HG03354 (cell line): ENCODE measurements at regions not wholly inside any gene's neighbourhood (a gene's known extent, or its start where the extent isn't known, plus 50 kb on each side); places are given as distances from the start of the nearest gene placed in this dataset.
A peak's percentile ranks its signal among the peaks of the same experiment; 100 is the strongest.

Experiments used
- ATAC-seq: cut with Tn5 transposase; IDR thresholded peaks from one replicate; pipeline ENCODE4 v1.9.1; 2021; ENCODE audit warnings: mild to moderate bottlenecking; ENCODE audit not compliant: unreplicated experiment, poor library complexity, severe bottlenecking

GRCh38 chr1:88060750-88061491, 623.2 kb upstream of the PKN2 start:
- no peak for ATAC-seq

DNA sequence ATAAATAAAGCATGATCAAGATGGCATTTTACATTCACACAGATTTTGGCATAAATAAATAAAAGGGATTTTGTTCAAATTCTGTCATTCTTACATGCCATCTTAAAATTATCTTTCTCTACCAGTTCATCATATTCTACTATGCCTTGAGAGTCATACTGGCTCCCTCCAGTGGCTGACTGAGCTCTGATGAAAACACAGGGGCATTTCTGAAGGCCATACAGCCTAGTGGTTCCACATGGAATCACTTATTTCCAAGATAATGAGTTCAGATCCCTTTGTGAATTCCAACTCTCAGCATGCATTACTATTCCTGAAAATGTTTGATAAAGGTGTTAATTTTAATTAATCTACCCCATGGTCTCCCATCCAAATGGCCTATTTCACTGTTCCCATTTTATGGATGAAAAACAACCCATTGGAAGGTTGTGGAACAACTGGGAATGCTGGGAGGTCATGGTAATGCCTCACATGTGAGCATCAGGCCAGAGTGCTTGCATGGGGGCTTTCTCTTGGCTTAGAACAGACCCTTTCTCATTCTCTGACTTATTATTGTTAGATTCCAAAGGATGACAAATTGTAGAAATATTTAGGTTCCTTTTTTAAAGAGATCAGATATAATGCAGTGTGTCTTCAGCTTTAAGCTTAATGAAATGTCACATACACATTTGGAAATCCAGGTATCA, 622.4 kb upstream of the PKN2 start:
- peak; percentile 93 for ATAC-seq

DNA sequence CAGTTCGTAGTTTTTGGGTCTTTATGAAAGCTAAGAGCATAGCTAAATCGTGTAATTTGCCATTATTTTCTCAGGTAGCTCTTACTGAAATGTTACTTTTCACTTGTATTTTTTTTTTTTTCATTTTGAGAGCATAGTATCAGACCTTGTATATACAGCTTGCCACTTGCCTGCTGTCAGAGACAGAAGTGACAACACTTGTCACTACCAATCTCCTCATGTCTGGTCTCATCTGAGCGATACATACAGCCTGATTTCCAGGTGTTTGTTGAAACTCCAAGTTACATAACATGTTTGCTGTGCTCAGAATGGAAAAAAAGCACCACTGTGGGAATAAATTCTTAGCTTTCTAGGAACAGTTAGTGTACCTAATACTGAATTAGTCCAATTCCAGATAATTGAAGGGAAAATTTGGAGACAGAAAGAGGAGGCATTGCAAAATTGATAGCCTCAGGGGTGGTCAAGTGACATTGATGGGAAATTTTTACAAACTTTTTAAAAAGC, 621.4 kb upstream of the PKN2 start:
- no peak for ATAC-seq

DNA sequence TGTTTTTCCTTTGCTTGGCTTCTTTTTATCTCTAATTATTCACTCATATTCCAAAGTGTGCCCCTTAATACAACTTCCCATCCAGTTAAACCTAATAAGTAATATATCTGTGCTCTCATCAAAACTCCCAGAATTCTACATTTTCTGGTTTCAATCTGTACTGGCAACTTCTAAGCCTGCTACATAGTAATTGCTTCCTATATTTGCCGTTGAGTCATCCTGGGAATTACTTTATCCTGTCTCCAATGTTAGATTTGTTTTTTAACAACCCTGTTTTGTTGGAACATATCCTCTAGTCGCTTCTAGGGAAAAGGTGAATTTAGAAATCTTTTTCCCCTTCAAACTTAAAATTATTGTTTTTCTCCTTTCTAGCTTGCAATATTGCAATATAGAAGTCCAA, 620.5 kb upstream of the PKN2 start:
- no peak for ATAC-seq

DNA sequence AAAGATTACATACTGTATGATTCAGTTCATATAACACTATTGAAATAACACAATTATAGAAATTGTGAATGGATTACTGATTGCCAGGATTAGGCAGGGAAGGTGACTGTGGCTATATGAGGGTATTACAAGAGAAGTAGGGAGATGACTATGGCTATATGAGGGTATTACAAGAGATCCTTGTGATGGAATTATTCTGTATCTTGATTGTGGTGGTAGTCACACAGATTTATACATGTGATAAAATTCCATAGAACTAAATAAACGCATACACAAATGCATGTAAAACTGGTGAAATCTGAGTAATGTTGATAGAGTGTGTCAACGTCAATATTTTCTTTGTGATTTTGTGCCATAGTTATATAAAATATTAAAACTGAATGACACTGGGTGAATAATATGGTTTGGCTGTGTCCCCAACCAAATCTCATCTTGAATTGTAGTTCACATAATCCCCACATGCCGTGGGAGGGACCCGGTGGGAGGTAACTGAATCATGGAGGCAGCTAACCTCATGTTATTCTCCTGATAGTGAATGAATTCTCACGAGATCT, 615.6 kb upstream of the PKN2 start:
- no peak for ATAC-seq

- ATAC-seq, result no peak
Measured at GRCh38 chr1:88070956-88071355, 613.1 kb upstream of the PKN2 start.

GRCh38 chr1:88074661-88075060, 609.4 kb upstream of the PKN2 start:
- no peak for ATAC-seq

DNA sequence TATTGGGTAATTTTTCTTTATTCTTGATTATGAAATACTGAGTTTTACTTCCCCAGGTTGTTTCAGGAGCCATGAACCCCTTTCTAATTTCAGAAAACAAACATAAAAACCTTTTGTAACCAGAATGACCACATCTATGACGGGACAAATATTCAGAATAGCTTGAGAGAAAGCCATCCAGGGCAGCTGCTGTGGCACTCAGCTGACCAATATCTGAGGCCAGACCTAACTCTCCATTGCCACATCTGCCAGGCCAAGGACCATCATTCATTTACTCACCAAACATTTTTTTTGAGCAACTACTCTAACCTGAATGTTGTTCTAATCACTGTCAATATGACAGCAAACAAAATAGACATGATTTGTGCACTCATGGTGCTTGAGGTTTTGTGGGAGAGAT, 608.3 kb upstream of the PKN2 start:
- ATAC-seq, result no peak

DNA sequence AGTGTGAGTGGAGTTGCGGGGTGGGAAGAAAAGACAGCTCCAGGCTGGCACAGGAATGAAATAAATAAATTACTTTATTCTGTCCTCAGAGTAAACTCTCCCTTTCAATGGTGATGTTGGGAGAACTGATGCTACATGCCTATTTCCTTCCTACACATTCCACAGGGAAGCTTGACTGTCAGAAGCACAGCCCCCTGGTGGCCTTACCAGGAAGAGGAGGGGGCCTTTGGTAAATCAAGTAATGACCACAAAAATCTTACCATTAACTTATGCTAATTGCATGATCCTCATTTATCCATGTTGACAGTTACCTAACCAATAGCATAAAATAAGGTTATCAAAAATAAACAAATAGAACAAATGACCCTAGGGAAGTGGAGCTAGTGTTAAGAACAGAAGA, 605.0 kb upstream of the PKN2 start:
- ATAC-seq, result no peak

- no peak for ATAC-seq
Measured at GRCh38 chr1:88080875-88081274, 603.2 kb upstream of the PKN2 start.

- no peak for ATAC-seq
Measured at GRCh38 chr1:88088481-88088880, 595.6 kb upstream of the PKN2 start.

DNA sequence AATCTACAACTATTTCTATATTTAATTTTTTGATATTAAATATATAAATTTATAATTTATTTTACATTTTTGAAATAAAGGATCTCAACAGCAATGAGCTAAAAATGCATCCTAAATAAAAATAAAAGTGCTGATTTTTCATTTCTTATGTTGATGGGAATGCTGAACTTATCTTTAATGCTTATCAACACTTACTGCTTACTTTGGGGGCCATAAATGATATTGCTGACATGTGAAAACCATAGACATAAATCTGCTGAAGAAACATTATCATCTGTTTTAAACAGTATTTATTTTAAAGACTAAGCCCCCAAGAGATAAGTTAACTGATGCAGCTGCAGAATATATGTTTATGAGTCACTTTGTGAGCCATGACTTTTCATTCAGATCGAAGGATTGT, 594.1 kb upstream of the PKN2 start:
- no peak for ATAC-seq

GRCh38 chr1:88098881-88099280, 585.2 kb upstream of the PKN2 start:
- no peak for ATAC-seq

GRCh38 chr1:88101041-88101440, 583.0 kb upstream of the PKN2 start:
- no peak for ATAC-seq

DNA sequence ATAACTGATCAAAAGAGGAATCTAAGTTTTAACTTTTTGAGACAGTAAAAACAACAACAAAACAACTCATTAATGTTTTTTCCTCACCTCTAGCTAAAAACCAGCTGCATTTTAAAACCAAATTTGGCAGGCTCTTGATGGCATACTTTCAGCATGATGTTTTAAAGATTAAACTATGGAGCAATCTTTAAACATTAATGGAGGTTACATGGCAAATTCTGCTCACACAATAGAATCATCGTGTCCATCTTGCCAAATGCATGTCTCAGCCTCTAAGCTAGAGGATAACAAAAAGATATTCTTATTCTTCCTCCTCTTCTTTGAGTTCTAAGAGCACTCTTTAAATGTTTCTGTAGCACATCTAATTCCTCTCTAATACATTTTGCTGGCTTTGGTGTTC, 579.8 kb upstream of the PKN2 start:
- ATAC-seq, result no peak

GRCh38 chr1:88104886-88105285, 579.2 kb upstream of the PKN2 start:
- no peak for ATAC-seq

DNA sequence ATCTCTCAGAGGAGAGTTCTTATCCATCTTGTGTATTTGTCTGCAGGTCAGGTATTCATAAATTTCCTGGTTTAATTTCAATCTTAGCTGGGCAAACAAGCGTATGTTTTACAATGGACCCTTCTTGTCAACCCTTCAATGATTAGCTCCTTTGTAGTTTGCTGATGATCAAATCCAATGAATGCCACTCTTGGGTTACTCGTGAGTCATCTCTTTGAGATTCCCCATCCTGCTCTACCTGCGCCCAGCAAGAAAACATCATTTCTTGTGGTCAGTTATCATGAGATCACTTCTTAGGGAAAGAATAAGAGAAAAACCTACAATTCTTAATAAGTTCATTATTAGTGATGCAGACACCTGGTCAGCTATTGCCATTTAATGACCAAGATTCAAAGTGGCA, 572.3 kb upstream of the PKN2 start:
- no peak for ATAC-seq

GRCh38 chr1:88117597-88117996, 566.5 kb upstream of the PKN2 start:
- ATAC-seq, result no peak

DNA sequence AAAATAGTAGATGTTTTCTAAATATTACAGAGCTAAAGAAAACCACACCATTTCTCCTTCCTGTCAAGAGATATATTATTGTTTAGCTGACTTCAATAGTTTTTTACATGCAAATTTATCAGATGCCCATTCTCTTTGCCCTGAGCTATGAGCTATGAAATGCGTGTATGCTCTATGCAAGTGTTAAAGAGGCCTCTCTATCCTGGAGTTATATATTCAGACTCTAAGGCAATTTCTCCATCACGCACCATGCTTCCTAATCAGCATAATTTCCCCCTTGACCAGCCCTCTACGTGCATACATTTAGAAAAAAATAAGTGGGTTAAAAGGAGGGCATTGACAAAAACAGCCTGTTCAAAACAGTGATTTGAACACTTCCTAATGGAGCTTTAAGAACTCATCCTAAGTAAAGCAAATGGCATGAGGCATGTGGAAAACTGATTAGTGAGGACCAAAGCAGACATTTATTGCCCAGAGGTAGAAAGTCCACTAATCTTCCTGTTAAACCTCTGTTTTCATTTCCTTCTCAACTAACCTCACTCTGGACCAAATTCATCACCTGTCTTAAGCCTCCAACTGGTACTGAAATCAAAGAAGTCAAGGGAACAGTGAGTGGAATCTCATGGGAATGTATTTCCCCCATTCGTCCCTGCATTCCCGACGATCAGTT, 565.8 kb upstream of the PKN2 start:
- ATAC-seq, result no peak

DNA sequence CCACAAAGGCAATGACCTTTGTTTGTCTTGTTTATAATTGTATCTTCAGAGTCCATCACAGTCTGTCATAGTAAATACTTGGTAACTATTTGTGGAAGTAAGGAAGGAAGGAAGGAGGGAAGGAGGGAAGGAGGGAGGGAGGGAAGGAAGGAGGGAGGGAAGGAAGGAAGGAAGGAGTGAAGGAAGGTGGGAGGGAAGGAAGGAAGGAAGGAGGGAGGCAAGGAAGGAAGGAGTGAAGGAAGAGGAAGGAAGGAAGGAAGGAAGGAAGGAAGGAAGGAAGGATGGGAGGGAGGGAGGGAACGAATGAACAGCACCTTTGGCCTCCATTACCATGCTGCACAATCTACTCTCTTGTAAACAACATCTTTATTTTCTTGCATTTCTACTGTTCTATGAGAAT, 559.5 kb upstream of the PKN2 start:
- ATAC-seq, result no peak

DNA sequence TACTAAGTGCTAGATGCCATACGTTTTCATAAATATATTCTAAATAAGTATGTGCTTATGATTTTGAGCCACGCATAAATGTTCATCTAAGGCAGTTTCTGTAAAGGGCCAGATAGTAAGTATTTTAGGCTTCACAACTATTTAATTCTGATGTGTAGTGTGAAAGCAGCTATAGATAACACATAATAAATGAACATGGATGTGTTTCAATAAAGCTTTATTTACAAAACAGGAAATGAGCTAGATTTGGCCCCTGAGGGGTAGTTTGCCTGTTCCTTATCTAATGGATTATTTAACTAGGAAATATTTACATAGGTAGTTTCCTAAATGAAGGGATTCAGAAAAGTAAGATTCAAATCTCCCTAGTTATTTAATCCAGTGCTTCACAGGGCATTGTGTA, 557.6 kb upstream of the PKN2 start:
- ATAC-seq, result no peak
